ENCODE measurements at regions not wholly inside any gene's neighbourhood (a gene's known extent, or its start where the extent isn't known, plus 50 kb on each side); places are given as distances from the start of the nearest gene placed in this dataset.

DNA sequence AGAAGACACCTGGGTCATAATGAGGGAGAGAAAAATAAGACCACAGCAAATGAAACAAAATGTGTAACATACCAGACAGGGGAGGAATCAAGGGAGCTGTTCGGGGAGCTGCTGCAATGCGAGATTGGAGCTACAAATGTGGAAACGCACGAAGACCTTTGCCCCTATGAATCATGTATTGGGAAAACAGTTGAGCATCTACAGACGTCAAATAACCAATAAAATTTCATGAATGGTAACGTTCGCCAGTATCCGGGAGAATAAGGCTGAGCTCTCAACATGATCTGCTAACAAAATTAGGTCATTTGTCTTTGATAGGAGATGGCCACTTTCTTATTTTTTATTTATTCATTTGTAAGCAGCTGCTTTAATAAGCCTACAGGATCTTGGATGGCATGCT is 486.2 kb upstream of the RBFOX1 start (continued):
- TF ChIP-seq, protein P1, sequence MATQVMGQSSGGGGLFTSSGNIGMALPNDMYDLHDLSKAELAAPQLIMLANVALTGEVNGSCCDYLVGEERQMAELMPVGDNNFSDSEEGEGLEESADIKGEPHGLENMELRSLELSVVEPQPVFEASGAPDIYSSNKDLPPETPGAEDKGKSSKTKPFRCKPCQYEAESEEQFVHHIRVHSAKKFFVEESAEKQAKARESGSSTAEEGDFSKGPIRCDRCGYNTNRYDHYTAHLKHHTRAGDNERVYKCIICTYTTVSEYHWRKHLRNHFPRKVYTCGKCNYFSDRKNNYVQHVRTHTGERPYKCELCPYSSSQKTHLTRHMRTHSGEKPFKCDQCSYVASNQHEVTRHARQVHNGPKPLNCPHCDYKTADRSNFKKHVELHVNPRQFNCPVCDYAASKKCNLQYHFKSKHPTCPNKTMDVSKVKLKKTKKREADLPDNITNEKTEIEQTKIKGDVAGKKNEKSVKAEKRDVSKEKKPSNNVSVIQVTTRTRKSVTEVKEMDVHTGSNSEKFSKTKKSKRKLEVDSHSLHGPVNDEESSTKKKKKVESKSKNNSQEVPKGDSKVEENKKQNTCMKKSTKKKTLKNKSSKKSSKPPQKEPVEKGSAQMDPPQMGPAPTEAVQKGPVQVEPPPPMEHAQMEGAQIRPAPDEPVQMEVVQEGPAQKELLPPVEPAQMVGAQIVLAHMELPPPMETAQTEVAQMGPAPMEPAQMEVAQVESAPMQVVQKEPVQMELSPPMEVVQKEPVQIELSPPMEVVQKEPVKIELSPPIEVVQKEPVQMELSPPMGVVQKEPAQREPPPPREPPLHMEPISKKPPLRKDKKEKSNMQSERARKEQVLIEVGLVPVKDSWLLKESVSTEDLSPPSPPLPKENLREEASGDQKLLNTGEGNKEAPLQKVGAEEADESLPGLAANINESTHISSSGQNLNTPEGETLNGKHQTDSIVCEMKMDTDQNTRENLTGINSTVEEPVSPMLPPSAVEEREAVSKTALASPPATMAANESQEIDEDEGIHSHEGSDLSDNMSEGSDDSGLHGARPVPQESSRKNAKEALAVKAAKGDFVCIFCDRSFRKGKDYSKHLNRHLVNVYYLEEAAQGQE (IDR thresholded peaks at IDR 0.05; ENCODE audit: unreplicated experiment): no peak
- no peak for TF ChIP-seq JUNB (IDR thresholded peaks at IDR 0.05; ENCODE audit: unreplicated experiment)
- no peak for TF ChIP-seq POLR2AphosphoS5 (IDR thresholded peaks at IDR 0.05; ENCODE audit: low read depth)
- TF ChIP-seq EZH2 (IDR thresholded peaks at IDR 0.05; ENCODE audit: low read depth, unreplicated experiment): no peak
- no peak for TF ChIP-seq EZH2phosphoT487 (IDR thresholded peaks at IDR 0.05; ENCODE audit: unreplicated experiment)
- no peak for TF ChIP-seq NANOG (IDR thresholded peaks at IDR 0.05; ENCODE audit: borderline replicate concordance)
- no peak for TF ChIP-seq ZNF114 (CRISPR knock-in tag; IDR thresholded peaks at IDR 0.05)
- no peak for TF ChIP-seq STAT1 (IDR thresholded peaks at IDR 0.05; ENCODE audit: unreplicated experiment)
- TF ChIP-seq ZNF331 (CRISPR knock-in tag; IDR thresholded peaks at IDR 0.05; ENCODE audit: low read depth): no peak

DNA sequence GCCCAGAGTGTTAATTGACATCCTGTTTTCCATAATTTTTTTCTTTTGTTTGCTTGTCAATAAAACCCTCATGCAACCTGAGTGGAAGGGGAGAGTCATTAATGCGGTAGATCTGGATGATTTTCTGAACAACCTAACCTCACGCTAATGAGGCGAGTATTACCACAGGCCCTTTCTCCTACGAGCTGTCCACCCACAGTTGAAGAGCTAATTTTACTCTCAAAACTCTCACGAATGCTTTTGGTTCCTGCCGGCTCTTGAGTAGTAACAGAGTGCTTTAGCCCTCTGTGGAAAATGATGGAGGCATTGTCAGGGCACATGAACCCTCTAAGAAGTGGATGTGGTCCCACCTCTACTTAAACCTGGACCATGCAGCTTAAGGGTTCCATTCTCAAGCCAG is 491.3 kb upstream of the RBFOX1 start:
- Histone ChIP-seq H3K36me3 (ENCODE audit: insufficient read depth) (peaks cover 6% of the 10 kb centered on the region; the same call in 1 of the 2 replicates), H3K79me2 (replicated peaks; ENCODE audit: insufficient read depth) (no peaks in the 10 kb centered on the region), H3K4me3 (no peak overlapping the region), H3K27me3 (ENCODE audit: insufficient read depth) (no peaks in the 10 kb centered on the region), H2AFZ (no peak overlapping the region), H3F3A (replicated peaks; ENCODE audit: low read depth) (no peaks in the 10 kb centered on the region), H3K4me1 (ENCODE audit: insufficient read depth) (no peaks in the 10 kb centered on the region), H4K20me1 (replicated peaks; ENCODE audit: insufficient read depth) (no peaks in the 10 kb centered on the region), H3K4me2 (no peak overlapping the region), H3K27ac (ENCODE audit: low read depth) (no peak overlapping the region), H3K9me2 (ENCODE audit: insufficient read depth) (no peaks in the 10 kb centered on the region)
- H3K4me3 Mint-ChIP-seq: no peak overlapping the region
- no peak overlapping the region for H3K27ac Mint-ChIP-seq
- no peaks in the 10 kb centered on the region for H3K4me1 Mint-ChIP-seq
- no peak for ATAC-seq
- peaks cover 85% of the 10 kb centered on the region for H3K9me3 Mint-ChIP-seq
- no peak for TF ChIP-seq STAT1 (IDR thresholded peaks at IDR 0.05; ENCODE audit: unreplicated experiment)
- TF ChIP-seq, protein P1 (IDR thresholded peaks at IDR 0.05; ENCODE audit: unreplicated experiment): no peak
- TF ChIP-seq, protein P2, sequence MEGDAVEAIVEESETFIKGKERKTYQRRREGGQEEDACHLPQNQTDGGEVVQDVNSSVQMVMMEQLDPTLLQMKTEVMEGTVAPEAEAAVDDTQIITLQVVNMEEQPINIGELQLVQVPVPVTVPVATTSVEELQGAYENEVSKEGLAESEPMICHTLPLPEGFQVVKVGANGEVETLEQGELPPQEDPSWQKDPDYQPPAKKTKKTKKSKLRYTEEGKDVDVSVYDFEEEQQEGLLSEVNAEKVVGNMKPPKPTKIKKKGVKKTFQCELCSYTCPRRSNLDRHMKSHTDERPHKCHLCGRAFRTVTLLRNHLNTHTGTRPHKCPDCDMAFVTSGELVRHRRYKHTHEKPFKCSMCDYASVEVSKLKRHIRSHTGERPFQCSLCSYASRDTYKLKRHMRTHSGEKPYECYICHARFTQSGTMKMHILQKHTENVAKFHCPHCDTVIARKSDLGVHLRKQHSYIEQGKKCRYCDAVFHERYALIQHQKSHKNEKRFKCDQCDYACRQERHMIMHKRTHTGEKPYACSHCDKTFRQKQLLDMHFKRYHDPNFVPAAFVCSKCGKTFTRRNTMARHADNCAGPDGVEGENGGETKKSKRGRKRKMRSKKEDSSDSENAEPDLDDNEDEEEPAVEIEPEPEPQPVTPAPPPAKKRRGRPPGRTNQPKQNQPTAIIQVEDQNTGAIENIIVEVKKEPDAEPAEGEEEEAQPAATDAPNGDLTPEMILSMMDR (conservative IDR thresholded peaks at IDR 0.05; ENCODE audit: low read depth in 2 of 2): no peak
- H3K27me3 Mint-ChIP-seq (ENCODE audit: insufficient read depth, low read depth, poor library complexity): peaks cover 2% of the 10 kb centered on the region
- DNase-seq (ENCODE audit: low spot score): no peak
- peaks cover 9% of the 10 kb centered on the region; the same call in 2 of the 3 replicates for H3K36me3 Mint-ChIP-seq (ENCODE audit: low read depth)
